Osteoblast (primary cell): ENCODE measurements at regions not wholly inside any gene's neighbourhood (a gene's known extent, or its start where the extent isn't known, plus 50 kb on each side); places are given as distances from the start of the nearest gene placed in this dataset.

ENCODE experiments used
- DNase-seq: peaks from one replicate; pipeline ENCODE4 v3.0.0; 2011; ENCODE audit warnings: low spot score, mixed read lengths; ENCODE audit not compliant: insufficient read length; ENCODE audit errors: missing footprints
- H2AFZ ChIP-seq: 2 replicates; pipeline ENCODE4 v1.6.0; 2011; ENCODE audit warnings: mild to moderate bottlenecking, low read length
- H3K27ac ChIP-seq: 2 replicates; pipeline ENCODE4 v1.5.1; 2011; ENCODE audit warnings: mild to moderate bottlenecking, low read depth, low read length, moderate library complexity
- H3K27me3 ChIP-seq: 2 replicates; pipeline ENCODE4 v1.6.0; 2012; ENCODE audit warnings: mild to moderate bottlenecking, control low read depth, inconsistent platforms, low read length, moderate library complexity; ENCODE audit not compliant: insufficient read depth
- H3K36me3 ChIP-seq: 2 replicates; pipeline ENCODE4 v1.5.1; 2011; ENCODE audit warnings: mild to moderate bottlenecking, low read length, control low read depth, moderate library complexity; ENCODE audit not compliant: insufficient read depth
- H3K4me1 ChIP-seq: 2 replicates; pipeline ENCODE4 v1.5.1; 2011; ENCODE audit warnings: mild to moderate bottlenecking, low read length, control low read depth, moderate library complexity; ENCODE audit not compliant: insufficient read depth
- H3K4me2 ChIP-seq: 2 replicates; pipeline ENCODE4 v1.6.0; 2011; ENCODE audit warnings: mild to moderate bottlenecking, low read length; ENCODE audit not compliant: insufficient read depth
- H3K4me3 ChIP-seq: fragments of 200-600 bp; sonication (generic); 3 replicates; pipeline ENCODE4 v1.5.1; 2012; ENCODE audit warnings: mild to moderate bottlenecking, low read length, inconsistent platforms; ENCODE audit not compliant: insufficient read depth
- H3K79me2 ChIP-seq: 2 replicates; pipeline ENCODE4 v1.6.0; 2012; ENCODE audit warnings: mild to moderate bottlenecking, low read length, control low read depth, inconsistent platforms; ENCODE audit not compliant: insufficient read depth
- H3K9me3 ChIP-seq: 2 replicates; pipeline ENCODE4 v1.5.1; 2011; ENCODE audit warnings: low read depth, low read length, control low read depth
- H4K20me1 ChIP-seq: 2 replicates; pipeline ENCODE4 v1.6.0; 2012; ENCODE audit warnings: mild to moderate bottlenecking, low read length, control low read depth; ENCODE audit not compliant: insufficient read depth
- CTCF ChIP-seq: IDR thresholded peaks from 2 replicates; pipeline ENCODE4 v1.5.1; 2011; ENCODE audit warnings: mild to moderate bottlenecking, low read depth, low read length, moderate library complexity; ENCODE audit errors: extremely low read depth

- Histone ChIP-seq H2AFZ (no peak overlapping the region), H3K27me3 (no peaks in the 10 kb centered on the region), H3K79me2 (no peaks in the 10 kb centered on the region), H3K4me2 (no peak overlapping the region), H3K36me3 (no peaks in the 10 kb centered on the region), H3K9me3 (no peaks in the 10 kb centered on the region), H3K27ac (no peak overlapping the region), H3K4me1 (no peaks in the 10 kb centered on the region), H3K4me3 (no peak overlapping the region), H4K20me1 (no peaks in the 10 kb centered on the region)
- DNase-seq = no peak
- no peak for TF ChIP-seq CTCF
These were observed 657.5 kb upstream of the CDH7 start for GRCh38 chr18:65093346-65093745.

- DNase-seq = no peak
- no peaks in the 10 kb centered on the region for H3K9me3 ChIP-seq
- no peaks in the 10 kb centered on the region for H3K36me3 ChIP-seq
- no peaks in the 10 kb centered on the region for H3K79me2 ChIP-seq
- no peak for TF ChIP-seq CTCF
- H4K20me1 ChIP-seq = no peaks in the 10 kb centered on the region
- no peak overlapping the region for H3K4me2 ChIP-seq
- H3K27me3 ChIP-seq = no peaks in the 10 kb centered on the region
- no peak overlapping the region for H2AFZ ChIP-seq
- H3K27ac ChIP-seq = no peak overlapping the region
- no peak overlapping the region for H3K4me3 ChIP-seq
- no peaks in the 10 kb centered on the region for H3K4me1 ChIP-seq
These were observed 659.0 kb upstream of the CDH7 start for GRCh38 chr18:65091744-65092329.

- Histone ChIP-seq H3K79me2 (no peaks in the 10 kb centered on the region), H4K20me1 (no peaks in the 10 kb centered on the region), H3K36me3 (no peaks in the 10 kb centered on the region), H3K27ac (no peak overlapping the region), H3K4me3 (no peak overlapping the region), H3K9me3 (no peaks in the 10 kb centered on the region), H3K4me2 (no peak overlapping the region), H3K27me3 (no peaks in the 10 kb centered on the region), H2AFZ (no peak overlapping the region), H3K4me1 (no peaks in the 10 kb centered on the region)
- no peak for DNase-seq
- TF ChIP-seq CTCF = no peak
These were observed 667.9 kb upstream of the CDH7 start for GRCh38 chr18:65082907-65083306.

GRCh38 chr18:65081786-65082185, 669.0 kb upstream of the CDH7 start:
- H3K4me3 ChIP-seq = no peak overlapping the region
- no peak overlapping the region for H3K27ac ChIP-seq
- no peak overlapping the region for H3K4me2 ChIP-seq
- no peak for TF ChIP-seq CTCF
- no peaks in the 10 kb centered on the region for H3K79me2 ChIP-seq
- H3K9me3 ChIP-seq = no peaks in the 10 kb centered on the region
- DNase-seq = no peak
- H3K27me3 ChIP-seq = no peaks in the 10 kb centered on the region
- H3K4me1 ChIP-seq = no peaks in the 10 kb centered on the region
- H3K36me3 ChIP-seq = no peaks in the 10 kb centered on the region
- no peaks in the 10 kb centered on the region for H4K20me1 ChIP-seq
- no peak overlapping the region for H2AFZ ChIP-seq
